GM19455 (cell line): ENCODE measurements at regions not wholly inside any gene's neighbourhood (a gene's known extent, or its start where the extent isn't known, plus 50 kb on each side); places are given as distances from the start of the nearest gene placed in this dataset.

Experiments used
- ATAC-seq: cut with Tn5 transposase; IDR thresholded peaks from one replicate; pipeline ENCODE4 v1.9.1; 2021; ENCODE audit not compliant: unreplicated experiment

DNA sequence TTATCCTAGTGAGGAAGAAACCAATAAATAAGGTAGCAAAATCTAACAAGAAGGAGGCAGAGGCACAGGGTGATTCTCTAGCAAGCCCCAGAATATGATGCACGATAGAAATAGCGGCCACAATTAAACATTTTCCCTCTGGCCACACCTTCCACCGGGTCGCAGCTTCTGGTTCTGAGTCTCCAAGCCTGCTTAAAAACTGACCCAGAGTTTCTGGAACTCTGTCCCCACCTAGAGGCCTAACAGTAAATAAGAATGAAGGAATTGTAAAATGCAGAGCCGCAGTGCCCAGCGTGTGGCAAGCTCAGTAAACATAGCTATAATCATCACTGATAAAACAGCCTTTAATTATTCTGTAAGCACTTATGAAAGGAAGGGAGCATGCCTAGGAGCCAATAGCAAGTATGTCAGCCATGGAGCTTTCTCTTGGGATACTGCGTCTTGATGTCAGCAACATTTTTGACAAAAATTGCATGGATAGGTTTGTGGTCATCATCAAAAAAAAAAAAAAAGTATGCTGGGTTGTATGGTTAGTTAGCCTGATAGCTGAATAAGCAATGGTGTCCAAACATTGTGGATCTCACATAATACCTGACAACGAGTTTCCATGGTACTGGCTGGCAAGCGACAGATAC, 465.5 kb downstream of the DNAH5 start:
- ATAC-seq, result no peak

DNA sequence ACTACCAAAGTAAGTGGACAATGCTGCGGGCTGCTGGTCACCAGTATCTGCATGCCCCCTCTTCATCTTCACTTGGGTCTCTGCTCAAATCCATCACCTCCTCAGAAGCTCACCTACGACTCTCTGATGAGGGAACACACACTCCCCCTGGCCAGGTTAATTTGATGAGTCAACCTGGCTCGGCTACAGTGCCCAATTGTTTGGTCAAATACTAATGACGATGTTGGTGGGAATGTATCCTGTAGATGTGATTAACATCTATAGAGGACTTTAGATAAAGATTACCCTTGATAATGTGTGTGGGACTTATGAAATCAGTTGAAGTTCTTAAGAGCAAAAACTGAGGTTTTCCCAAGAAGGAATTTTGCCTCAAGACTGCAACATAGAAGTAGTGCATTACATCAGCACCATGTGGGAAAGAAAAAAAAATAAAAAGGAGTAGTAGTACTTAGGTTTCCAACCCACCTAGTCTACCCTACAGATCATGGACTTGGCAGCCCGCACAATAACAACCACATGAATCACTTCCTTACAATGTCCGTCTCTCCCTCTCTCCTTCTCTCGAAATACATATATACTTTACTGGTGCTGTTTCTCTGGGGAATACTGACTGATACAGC, 467.3 kb downstream of the DNAH5 start:
- ATAC-seq, result no peak

DNA sequence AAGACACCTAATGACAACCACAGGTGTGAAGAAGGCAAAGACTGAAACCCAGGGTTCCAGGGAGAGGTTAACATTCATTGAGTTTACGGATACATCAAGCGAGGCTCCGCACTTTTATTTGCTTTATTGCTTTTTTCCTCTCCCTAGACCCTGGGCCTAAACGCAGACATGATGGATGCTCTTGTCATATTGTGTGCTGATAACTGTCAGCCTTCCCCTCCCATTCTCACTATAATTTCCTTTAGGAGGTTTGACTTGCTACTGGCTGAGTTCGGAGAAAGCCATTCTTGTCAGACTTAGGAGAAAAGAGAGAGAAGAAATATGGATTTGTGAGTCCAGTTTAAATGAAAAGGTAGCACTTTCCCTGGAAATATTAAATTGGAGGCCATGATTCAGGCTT, 471.6 kb downstream of the DNAH5 start:
- ATAC-seq, result no peak

DNA sequence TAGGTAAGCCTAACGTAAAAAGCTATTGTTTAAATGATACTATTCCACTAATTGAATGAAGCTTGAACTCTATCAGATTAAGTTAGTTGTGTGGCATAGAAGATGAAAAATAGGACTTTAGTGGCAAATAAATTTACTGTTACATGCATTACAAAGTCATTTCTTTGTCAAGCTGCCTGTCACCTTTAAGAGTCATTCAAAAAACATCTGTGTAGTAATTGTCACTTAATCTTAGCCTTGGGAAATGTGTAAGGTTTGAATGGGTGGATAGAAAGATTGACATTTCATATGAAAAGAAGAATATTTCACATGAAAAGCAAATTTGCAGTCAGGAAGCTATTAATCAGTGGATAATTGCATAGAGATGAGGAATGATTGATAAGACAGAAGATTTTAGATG, 473.5 kb downstream of the DNAH5 start:
- ATAC-seq, result no peak

DNA sequence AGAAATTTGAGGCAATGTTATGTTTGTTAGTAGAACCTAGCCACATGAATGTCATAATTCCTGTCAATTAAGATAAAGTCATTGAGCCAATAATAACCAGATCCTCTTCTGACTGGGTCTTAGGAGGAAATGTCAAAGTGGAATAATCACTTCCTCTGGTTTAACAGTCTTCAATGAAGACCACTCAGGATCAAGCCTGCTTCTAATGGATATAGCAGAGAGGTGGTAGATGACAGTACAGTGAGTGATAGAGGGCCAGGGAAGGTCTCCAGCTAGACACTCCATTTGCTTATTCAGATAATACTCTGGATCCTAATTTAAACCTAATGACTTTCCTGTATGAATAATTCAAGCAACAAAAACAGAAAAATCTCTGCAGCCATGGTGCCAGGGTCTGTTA, 474.2 kb downstream of the DNAH5 start:
- no peak for ATAC-seq

DNA sequence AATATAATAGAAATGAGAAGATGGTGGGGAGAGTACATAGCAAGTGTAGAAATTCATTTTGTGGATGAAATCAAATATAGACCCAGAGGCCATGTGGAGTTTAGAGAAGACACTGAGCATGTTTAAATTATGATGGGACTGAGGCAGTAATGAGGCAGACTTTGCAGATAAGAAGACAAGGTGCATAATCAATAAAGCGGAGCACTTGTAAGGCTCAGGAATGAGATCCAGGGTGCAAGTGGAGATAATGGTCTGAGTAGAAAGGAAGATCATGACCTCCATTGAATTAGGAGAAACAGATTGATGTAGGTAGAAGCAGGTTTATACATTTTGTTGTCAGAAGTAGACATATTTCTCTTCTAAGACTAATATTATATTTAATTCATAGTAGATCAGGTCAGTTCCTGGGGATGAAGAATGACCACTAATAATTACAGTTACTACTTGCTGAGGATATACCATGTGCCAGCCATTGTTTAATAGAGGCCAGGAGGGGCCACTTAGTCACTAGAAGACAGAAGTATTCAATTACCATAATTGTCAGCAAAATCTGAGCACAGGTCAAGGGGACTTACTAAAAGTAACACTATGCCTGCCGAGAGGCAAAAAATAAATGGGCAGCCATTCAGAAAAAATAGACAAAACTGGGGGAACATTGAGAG, 479.8 kb downstream of the DNAH5 start:
- no peak for ATAC-seq

DNA sequence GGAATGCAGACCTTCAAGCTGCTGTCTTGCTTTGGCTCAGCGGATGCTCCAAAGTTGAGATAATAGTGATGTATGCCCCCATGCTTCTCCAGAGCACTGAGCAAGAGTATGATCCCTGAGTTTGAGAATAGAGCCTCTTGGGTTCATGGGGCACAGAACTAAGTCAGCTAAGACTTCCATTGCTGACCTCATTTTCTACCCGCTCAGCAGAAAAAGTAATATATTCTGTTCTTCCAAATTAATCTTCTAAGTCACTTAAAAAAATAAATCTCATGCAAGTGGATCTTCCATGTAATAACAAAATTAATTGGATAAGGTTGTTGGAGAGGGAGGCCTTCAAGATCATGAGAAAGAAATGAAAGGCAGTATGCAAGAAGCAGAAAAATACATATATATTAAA, 483.9 kb downstream of the DNAH5 start:
- no peak for ATAC-seq

DNA sequence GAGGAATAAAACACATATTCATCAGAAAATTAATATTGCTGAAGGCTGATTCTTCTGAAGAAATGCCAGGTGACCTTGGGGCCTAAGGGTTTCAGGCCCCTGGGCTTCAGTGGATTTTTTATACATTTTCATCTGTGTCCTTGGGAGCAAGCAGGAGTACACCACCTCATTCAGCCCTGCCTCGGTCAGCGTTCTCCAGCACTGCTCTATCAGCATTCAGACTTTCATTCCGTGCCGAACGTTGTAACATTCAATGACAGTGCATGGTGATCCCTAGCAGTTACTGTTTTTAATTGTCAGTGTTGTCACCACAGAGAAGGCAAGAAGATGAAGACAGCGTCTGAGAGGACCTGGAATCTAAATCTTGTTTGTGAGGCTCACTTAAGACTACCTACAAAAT, 490.4 kb downstream of the DNAH5 start:
- no peak for ATAC-seq

DNA sequence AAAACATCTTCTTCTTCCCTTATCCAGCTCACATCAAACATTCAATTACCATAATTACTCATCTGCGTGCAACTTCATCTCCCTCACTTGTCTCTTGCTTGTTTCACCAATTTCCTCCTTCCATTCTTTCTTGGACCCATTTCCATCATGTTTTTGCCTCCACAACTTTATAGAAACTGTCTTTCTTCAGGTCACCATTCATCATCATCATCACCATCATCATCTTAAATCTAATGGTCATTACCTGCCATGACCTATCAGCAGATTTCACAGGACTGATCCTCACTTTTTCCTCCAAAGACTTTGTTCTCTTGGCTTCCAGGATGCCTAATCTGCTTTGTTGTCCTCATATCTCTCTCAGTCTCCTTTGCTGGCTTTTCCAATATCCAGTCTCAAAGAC, 495.6 kb downstream of the DNAH5 start:
- ATAC-seq, result no peak

DNA sequence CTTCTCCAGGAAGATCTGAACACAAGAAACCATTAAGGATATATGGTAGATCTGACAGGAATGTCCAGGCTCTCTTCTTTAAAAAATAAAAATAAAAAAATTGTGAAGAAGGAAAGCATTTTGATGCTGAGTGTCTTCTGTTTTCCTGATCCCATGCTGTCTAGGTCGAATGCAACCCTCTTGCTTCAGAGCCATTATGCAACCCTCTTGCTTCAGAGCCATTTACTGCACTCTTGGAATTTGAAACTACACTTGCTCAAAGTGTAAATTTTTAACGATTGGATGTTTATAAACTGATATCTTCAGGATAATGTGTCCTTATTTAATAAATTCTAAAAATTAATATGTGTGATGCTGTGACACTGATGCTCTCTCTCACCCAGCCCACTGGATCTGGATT, 505.1 kb downstream of the DNAH5 start:
- no peak for ATAC-seq

DNA sequence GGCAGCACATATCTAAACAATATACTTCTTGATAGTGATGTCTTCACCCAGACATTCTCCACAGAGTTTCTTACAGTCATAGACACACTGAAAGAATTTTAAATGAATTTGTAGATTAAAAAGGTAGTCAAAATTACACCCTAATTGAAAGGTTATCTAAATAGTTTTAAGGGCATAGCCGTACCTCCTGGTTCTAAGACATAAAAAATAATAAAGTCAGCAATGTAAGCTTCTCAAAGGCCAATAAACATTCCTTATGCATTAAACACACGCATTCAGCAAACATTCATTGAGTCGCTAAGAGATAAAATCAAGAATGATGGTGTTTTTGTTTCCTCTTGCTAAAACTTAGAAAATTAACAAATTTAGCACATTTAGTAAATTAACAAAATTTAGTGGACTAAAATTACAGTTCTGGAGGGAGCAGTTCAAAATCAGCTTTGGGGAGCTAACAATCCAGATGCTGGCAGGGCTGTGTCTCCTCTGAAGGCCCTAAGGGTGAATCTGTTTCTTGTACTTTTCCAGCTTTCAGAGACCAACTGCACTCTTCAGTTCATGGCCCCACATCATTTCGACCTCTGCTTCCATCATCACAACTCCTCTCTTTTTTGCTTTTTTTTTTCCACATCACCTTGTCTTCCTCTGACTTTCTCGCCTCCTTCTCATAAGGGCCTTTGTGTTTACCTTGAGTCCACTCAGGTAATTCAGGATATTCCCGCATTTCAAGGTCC, 516.5 kb downstream of the DNAH5 start:
- ATAC-seq, result no peak

DNA sequence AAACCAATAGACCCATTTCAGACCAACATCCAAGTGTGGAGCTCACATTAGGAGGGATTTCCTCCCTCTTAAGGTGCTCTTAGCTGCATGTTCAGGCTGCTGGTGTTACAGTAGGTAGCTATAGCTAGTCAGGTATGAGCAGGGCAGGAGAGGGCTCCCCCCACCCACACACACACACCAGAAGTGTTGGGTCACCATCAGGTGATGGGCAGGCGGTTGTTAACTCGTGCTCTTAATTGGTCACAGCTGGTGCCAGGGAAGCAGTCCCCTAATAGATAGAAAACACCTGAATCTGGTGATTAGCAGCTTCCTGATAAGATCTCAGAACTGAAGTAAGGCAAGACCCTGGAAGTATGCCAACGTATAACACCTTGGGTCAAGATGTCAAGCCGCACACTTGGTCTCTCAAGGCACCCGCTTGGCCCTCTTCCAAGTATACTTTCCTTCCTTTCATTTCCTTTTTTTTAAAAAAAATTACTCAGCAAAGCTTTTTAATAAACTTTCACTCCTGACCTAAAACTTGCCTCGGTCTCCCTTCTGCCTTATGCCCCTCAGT, 532.4 kb downstream of the DNAH5 start:
- no peak for ATAC-seq

DNA sequence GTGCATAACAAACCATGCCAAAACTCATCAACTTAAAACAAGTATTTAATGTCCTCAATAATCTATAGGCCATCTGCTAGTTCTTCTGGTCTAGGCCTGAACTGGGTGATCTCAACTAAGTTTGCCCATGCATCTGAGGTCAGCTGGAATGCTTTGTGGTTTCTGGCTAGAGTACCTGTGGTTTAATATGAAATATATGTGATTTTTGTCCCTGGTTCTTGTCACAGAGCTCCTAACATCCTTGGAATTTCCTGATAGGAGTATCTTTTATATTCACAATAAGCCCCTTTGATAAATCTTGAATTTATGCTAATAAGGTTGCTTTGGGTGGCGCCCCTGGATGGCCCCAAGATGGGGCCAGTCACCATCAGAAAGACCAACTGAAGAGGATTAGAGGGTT, 535.9 kb downstream of the DNAH5 start:
- no peak for ATAC-seq

DNA sequence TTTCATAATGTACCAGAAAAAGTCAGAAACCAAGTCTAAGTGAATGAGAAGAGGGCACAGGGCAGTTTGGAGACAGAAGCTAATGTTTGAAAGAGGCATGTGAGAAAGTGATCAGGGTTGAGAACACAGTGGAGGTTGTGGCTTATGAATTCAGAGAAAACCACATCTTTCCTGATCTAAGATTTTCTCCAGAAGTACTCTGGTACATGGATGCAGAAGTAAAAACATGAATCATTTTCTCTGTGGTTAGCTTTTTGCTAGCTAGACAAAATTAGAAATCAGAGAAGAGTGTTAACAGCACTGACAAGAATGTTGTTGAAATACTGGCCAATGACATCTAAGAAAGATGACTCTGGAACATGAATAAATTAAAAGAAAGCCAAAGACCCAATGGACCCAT, 541.1 kb downstream of the DNAH5 start:
- no peak for ATAC-seq

DNA sequence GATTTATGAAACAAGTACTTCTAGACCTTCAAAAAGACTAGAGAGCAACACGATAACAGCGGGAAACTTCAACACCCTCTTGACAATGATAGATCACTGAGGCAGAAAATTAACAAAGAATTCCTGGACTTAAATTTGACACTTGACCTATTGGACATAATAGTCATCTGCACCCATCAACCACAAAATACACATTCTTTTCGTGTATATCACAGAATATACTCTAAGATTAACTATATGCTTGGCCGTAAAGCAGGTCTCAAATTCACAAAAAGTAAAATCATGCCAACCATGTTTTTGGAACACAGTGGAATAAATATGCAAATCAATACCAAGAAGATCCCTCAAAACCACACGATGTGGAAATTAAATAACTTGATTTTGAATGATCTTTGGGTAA, 559.4 kb downstream of the DNAH5 start:
- ATAC-seq, result no peak

DNA sequence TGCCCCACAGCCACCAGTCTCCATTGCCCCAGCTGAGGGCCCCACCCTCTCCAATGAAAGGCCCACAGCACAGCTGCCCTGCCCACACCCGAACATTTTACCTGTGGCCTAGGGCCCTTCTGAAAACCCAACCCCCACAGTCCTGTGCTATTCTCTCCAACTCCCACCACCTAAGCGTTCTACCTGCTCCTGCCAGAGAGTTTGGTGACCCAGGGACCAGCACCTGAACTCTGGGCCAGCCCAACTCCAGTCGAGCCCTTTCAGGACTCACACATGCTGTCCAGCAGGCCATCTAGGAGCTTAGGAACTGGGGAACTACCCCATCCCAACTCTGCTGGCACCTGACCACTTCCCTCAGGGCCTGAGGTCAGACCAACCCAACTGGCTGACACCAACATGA, 562.3 kb downstream of the DNAH5 start:
- no peak for ATAC-seq

DNA sequence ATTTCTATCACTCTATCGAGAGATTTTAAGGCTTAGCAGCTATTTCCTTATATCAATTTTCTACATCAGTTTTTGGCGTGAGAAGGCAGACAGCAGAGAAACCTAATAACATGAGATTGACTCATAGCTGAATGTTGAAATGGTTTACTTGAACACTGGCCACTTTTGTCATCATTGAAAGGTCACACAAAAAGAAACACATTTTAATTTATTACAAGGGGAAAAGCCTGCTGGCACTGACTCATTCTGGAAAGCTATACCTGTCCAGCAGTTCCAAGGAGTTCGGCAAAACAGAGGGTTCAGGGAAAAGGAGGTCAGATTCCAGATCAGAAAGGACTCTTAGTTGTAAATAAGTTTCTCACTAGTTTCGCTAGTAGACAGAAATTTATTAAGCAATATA, 566.4 kb downstream of the DNAH5 start:
- ATAC-seq, result no peak

DNA sequence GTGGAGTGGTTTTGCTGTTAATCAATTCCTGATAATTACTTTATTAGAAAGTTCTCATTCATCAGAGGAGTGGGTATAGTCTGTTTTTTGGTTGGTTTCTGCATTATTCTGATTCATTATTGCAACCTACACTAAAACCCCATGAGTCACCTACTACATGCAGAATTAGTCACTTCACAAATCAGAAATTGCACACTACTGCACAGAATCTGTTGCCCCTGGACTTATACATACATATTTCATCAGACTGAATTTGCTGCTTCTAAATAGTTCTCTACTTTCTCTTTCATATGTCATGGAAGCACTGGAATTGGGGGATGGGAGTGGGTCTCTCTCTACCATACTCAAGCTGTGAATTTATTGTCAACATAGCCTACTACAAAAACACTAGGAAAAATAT, 585.1 kb downstream of the DNAH5 start:
- ATAC-seq, result no peak

DNA sequence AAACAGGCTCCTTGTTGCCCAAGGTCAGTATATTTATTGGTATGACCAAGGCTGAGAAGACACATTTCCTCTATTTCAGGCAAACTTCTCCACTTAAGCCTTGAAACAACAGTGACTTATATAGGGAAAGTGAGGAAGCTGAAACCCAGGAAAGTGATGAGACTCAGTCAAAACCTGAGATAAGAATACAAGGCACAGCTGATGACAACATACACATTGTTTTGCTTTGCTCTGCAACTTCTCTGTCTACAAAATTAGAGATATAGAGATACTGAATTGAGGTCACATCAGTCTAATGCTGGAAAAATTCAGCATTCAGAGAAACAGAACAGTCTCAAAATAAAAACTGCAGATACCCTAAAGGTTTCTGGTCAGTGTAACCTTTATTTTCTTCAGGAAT, 586.1 kb downstream of the DNAH5 start:
- no peak for ATAC-seq

DNA sequence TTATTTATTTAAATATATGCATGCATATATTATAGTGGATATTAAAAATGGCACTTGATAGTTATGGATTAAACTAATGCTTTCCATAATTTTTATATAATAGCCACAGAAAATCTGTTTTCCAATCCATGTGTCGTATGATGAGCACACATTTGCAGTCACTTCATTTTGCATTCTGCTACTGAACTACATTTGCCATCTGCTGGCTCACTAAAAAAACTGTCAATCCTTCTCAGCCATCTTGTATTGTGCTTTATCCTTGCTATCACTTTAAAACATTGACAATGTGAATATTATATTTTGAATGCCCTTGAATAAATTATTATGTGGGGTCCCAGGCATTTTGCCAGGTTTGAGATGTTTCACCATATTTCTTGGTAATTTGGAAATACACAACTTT, 586.6 kb downstream of the DNAH5 start:
- no peak for ATAC-seq

DNA sequence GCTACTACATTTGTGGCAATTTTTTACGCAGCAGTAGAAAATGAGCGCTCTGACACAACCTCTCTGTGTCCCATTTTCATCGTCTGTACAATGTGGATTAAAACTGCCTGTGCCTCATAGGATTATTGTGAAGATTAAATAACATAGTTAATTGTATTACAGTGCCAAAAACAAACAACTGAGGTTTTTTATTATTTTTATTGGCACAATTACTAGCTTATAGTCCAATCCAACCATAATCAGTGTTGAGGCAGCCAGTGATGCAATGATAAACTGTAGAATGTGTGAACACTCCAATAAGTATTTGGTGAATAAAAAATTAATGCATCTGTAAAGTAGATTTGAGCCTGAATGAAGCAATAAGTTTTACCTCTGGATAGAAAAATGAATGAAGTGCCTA, 588.3 kb downstream of the DNAH5 start:
- no peak for ATAC-seq

DNA sequence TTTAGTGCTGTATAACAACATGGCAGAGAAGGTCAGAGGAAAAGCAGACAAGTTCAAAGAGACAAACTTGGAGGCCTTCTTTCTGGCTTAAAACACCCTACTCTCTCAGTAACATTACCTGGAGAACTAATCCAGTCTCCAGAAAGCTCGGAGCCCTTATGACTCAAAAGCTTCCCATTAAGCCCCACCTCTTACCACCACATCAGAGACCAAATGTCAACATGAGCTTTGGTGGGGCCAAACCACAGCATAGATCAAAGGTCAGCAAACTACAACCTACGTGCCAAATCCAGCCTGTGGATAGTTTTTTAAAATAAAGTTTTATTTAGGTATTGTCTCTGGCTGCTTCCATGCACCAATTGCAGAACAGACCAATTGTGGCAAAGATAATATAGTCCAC, 589.9 kb downstream of the DNAH5 start:
- ATAC-seq, result no peak
